Posterior cingulate gyrus (tissue), 11 donors: ENCODE measurements at regions not wholly inside any gene's neighbourhood (a gene's known extent, or its start where the extent isn't known, plus 50 kb on each side); places are given as distances from the start of the nearest gene placed in this dataset.
A peak's percentile ranks its signal among the peaks of the same experiment; 100 is the strongest.

ENCODE experiments used
- DNase-seq, 10 donors: peaks; one replicate each; pipeline versions ENCODE4 v3.0.0 to v3.0.0-alpha.2; 2020 to 2021; ENCODE audit warnings: mixed read lengths in 3 of 10
- intact Hi-C: fragments of 100-400 bp; cut with DNase I; formaldehyde crosslinking; loops from one replicate; pipeline ENCODE4 v1.15.1; 2023

- DNase-seq = peak in 1 of 10 donors; percentile 64
- intact Hi-C loops = no loop called here
Measured at GRCh38 chr5:3036041-3036788, 284.7 kb upstream of the IRX2 start.

DNA sequence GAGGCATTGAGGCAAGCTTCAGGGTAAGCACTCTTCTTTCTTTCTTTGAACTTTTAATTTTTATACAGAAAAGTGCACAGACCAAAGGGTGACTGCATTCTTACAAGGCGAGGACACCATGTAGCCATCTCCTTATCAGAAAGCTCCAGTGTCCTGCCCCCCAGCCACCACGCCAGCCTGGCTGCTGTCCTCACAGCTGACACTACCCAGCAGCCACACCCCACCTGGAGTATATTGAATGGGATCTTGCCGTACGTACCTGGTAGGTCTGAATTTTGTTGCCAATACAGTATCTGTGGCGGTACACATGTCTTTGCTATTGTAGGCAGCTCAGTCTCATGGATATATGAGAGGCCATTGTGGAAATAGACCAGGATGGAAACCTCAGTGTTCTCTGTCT is 284.0 kb upstream of the IRX2 start:
- intact Hi-C loops = no loop called here

DNA sequence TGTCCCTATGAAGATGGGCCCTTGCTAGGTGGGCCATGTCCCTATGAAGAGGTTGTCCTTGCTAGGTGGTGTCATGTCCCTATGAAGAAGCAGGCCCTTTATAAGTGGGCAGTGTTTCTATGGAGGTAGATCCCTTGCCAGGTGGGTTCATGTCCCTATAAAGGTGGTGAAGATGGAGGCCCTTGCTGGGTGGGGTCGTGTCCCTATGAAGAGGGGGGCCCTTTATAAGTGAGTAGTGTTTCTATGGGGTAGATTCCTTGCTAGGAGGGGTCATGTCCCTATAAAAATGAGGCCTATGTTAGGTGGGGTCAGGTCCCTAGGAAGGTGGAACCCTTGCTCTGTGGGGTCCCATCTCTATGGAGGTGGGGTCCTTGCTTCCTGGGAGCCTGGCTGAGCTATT is 283.4 kb upstream of the IRX2 start:
- DNase-seq = no peak
- intact Hi-C loops = no loop called here

More for the DNA sequence above, 284.0 kb upstream of the IRX2 start:
- no peak for DNase-seq

GRCh38 chr5:3034449-3034848 is 283.0 kb upstream of the IRX2 start:
- no peak for DNase-seq

GRCh38 chr5:3033033-3033755 is 281.7 kb upstream of the IRX2 start:
- peak in 1 of 10 donors; percentile 53 for DNase-seq
- intact Hi-C loops = no loop called here

More at GRCh38 chr5:3034449-3034848, 283.0 kb upstream of the IRX2 start:
- intact Hi-C loops = no loop called here

DNA sequence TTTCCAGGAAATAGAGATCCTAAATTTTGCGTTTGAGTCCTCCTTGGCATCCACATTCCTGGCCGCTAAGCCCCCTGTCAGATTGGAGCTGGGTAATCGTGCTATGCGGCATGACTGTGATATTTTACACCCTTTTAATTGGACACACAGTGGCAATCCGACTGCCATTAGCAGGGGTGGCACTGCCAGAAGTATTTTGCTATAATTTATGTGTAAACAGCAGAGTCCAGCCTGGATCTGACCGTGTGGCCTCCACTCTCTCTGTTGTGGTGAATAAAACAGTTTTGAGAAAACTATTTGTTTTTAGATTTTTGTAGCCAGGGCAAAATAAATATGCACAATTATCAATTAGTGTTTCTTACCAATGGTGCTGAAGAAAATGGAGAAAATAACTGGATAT is 281.0 kb upstream of the IRX2 start:
- DNase-seq = no peak
- intact Hi-C loops = no loop called here

DNA sequence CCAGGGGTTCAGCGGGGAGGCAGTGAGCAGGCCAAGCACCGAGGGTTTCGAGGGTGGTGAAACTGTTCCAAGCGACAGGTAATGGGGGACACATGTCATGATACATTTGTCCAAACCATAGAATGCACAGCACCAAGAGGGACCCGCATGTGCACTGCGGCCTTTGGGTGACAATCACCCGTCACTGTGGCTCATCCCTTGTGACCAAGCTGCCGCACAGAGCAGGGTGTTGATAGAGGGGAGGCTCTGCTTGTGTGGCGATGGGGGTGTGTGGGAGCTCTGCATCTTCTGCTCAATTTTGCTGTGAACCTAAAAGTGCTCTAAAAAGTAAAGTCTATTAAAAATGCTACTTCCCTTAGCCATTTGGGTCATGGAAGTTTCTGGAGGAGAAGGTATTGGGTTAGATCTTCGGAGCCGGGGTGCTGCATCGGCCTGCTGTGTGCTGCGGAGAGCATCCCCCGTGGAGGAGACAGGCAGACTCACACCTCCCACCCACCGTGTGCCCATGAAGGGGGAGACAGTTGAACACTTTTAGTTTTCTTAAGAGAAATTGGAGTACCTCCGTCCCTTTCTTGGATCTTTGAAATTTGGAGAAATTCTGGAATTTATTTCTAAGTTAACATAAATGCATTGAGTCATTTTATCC is 280.4 kb upstream of the IRX2 start:
- intact Hi-C loops = no loop called here

DNA sequence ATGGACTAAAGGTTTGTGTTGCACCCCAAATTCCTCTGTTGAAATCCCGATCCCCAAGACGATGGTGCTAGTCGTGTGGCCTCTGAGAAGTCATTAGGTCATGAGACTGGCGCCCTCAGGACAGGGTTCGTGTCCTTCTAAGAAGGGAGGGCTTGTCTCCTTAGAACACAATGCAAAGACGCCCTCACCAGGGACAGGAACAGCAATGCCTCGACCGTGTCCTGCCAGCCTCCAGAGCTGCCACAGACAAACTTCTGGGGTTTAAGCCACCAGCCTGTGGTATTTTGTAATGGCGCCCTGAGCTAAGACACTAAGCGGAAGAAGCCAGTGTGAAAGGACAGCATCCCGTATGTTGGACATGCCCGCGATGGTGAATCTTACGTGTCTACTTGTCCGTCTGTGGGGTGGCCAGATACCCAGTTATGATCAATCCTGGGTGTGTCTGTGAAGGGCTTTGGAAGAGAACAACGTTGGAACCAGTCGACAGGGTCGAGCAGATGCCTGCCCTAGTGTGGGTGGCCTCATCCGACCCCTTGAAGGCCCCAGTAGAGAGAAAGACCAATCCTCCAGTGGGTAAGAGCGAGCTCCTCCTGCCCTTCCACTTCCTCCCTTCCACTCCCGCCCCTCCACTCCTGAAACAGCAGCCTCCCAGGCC is 279.2 kb upstream of the IRX2 start:
- intact Hi-C loops = no loop called here

More for the DNA sequence above, 280.4 kb upstream of the IRX2 start:
- no peak for DNase-seq

DNA sequence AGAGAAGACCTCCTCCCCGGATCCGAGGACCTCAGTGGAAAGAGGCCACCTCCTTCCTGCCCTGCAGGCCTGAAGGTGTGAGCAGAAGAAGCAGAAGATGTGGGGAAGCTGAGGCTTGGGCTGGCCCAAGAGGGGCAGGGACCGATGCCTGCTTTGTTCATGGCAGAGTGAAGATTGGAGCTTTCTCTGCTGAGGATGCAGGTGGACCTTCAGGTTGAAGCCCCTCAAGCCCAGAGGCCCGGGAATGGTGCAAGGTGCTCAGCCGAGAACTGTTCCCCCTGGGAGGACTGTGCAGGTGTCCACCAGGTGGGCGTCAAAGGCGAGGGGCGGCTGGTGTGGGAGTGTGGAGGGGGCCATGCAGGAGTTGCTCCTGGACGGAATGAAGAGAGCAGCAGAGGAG is 277.9 kb upstream of the IRX2 start:
- DNase-seq = peak in 2 of 10 donors; percentile 61 to 77
- intact Hi-C loops = no loop called here

More for the DNA sequence above, 279.2 kb upstream of the IRX2 start:
- DNase-seq = no peak

DNA sequence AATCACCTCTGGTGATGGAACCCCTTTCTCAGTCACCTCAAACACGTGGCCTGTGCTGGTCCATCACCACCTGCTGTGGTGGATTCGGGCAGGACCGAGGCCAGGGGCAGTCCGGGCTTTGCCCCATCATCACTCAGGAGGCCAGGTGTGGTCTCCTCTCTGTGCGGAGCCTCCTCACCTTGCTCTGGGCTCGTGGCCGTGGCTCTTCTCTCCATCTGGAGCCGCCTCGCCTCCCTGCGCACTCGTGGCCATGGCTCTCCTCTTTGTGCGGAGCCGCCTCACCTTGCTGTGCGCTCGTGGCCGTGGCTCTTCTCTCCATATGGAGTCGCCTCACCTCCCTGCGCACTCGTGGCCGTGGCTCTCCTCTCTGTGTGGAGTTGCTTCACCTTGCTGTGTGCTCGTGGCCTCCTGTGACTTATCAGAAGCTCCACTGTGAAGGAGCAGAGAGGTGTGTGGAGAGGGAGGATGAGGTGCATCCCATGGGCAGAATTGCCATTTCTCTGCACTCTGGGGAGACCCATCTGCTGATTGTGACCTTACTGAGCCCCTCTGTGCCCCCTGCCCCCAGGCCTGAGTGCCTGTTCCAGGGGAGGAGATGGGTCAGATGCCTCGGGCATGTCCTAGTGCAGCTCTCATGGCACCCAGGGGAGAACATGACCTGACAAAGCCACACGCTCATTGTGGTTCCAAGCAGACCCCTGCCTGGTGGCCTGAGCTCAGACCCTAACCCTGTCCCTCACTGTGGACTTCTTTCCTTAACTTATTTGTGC is 276.6 kb upstream of the IRX2 start:
- peak in 1 of 10 donors; percentile 81 for DNase-seq
- intact Hi-C loops = no loop called here

GRCh38 chr5:3027185-3027865 is 275.8 kb upstream of the IRX2 start:
- intact Hi-C loops = no loop called here
- no peak for DNase-seq

DNA sequence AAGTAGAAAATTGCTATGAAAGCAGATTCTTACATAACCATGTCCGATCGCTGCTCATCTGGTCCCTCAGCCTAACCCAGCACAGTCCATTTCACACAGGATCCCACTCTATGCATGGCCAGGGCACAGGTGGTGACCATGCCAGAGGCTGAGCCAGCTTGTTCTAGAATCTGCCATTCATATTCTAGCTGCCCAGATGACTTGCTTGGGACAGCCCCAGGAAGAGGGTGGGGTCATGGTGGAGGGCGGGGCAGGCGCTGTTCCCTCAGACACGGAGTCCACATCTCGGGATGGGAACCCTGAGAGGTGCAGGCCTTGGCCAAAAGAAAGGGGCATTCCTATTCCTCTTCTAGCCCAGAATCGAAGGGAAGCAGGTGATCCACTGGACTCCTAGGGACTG is 275.2 kb upstream of the IRX2 start:
- intact Hi-C loops = no loop called here
- DNase-seq = no peak

- no peak for DNase-seq
- intact Hi-C loops = no loop called here
Measured at GRCh38 chr5:3026099-3026498, 274.6 kb upstream of the IRX2 start.

GRCh38 chr5:3025392-3025791 is 273.9 kb upstream of the IRX2 start:
- no peak for DNase-seq
- intact Hi-C loops = no loop called here

DNA sequence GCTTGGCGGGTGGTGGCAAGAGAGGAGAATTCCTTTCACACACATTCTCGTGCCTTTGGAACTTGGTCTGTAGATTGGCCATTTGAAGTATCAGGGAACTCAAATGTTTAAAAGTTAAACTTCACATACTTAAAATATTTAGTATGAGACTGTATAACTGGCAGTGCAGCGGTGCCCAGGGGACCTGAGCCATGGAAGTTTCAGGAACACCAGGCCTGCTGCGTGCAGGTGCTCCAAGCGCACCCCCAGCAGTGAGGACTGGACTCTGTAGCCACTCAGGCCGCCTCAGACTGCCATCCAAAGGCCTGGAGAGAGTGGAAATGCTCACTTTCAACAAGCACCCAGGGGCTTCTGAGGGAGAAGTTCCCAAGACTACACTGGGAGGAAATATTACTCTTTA is 273.5 kb upstream of the IRX2 start:
- DNase-seq = peak in 1 of 10 donors; percentile 76
- intact Hi-C loops = no loop called here

GRCh38 chr5:3024554-3024953 is 273.1 kb upstream of the IRX2 start:
- intact Hi-C loops = no loop called here
- no peak for DNase-seq

DNA sequence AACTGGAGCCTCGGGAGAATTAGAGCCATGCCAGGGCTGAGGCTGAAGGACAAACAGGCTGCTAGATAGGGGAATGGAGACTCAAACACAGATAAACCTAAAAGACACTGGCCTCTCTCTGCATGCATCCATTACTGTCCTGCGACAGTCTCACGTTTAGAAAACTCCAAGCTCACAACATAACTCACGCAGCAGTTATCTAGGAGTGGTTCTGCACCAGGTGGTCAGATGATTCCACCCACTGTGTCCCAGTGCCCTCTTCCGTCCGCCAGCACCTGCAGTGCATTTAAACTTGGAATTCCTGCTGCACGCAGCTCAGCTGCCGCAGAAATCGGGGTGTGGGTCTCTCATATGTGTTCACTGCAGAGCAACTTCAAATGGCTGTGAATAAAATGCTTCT is 272.6 kb upstream of the IRX2 start:
- intact Hi-C loops = no loop called here
- DNase-seq = no peak

DNA sequence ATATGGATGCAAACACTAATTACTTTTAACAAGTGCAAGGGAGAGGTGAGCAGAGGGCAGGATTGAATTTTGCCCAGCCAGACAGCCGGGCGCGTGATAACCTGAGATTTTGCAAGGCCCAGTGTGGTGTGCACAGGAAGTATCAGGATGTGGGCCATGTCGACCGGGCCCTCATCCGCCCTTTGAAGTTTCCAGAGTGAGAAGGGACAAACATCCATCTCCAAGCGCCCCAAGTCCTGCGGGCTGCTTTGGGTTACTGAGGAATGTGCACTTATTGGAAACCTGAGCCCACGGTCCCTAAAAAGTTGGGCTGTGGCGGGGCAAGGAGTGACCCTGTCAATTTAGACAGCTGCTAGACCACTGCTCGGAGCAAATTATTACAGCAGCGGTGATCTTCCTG is 272.2 kb upstream of the IRX2 start:
- intact Hi-C loops = no loop called here
- DNase-seq = peak in 2 of 10 donors; percentile 24 to 75

DNA sequence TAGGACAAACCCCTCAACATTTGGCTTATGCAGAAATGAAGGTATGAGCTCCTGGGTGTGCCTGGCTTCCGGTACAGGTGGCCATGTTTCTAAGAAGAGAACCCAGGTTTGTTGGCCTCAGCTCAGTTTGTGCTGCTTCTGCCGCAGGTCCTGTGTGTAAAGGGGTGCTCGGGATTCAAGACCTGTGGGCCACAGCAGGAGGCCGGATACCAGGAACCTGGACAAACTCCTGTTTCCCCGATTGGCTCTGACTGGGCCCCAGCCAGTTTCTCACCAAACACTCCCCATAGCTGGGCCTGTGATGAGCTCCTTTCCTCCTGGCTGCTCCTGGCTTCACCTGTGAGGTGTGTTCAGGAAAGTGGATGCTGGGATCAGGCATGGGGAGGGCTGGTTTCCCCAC is 271.2 kb upstream of the IRX2 start:
- intact Hi-C loops = no loop called here

DNA sequence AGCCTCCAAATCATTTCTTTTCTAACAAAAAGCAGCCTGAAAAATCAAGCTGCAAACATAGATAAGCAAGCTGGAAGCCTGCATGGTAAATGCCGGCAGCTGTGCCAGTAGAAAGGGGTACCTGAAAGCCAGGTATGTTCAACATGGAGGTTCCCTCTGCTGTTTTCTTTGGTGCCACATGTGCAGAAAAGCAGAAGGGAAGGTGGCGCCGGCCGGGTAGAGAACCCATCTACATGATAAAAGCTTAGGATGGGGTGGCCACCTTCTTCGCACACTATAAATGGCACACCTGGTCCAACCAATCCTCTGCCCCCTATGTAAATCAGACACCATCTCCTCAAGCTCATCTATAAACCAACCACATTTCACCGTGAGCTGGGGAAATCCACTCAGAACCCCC is 268.9 kb upstream of the IRX2 start:
- intact Hi-C loops = no loop called here
- peak in 1 of 10 donors; percentile 42 for DNase-seq

More for the DNA sequence above, 271.2 kb upstream of the IRX2 start:
- peak in 2 of 10 donors; percentile 40 to 78 for DNase-seq
